ACC112 (cell line): ENCODE measurements at regions not wholly inside any gene's neighbourhood (a gene's known extent, or its start where the extent isn't known, plus 50 kb on each side); places are given as distances from the start of the nearest gene placed in this dataset.
"Not testable (repeated sequence)": the region's sequence is repeated elsewhere in the genome, so short reads cannot be mapped to it uniquely, and the experiment has no call there.

Experiments
- H2AFZ ChIP-seq: fragments of 200-600 bp; sonication (generic); one replicate; pipeline ENCODE4 v1.6.0; 2017; ENCODE audit warnings: antibody characterized with exemption, low read length; ENCODE audit not compliant: unreplicated experiment
- H3K27ac ChIP-seq: fragments of 200-600 bp; sonication (generic); 2 replicates; pipeline ENCODE4 v1.5.1; 2014; ENCODE audit warnings: low read depth, mild to moderate bottlenecking, antibody characterized with exemption, low read length, moderate library complexity
- H3K27me3 ChIP-seq: fragments of 200-600 bp; sonication (generic); 2 replicates; pipeline ENCODE4 v1.6.1; 2014; ENCODE audit warnings: mild to moderate bottlenecking, antibody characterized with exemption, low read length, moderate library complexity, mixed read lengths; ENCODE audit not compliant: insufficient read depth
- H3K36me3 ChIP-seq: fragments of 200-600 bp; sonication (generic); 2 replicates; pipeline ENCODE4 v1.6.1; 2016; ENCODE audit warnings: mild to moderate bottlenecking, antibody characterized with exemption, low read length, moderate library complexity, mixed read lengths; ENCODE audit not compliant: insufficient read depth
- H3K4me1 ChIP-seq: fragments of 200-600 bp; sonication (generic); one replicate; pipeline ENCODE4 v1.6.1; 2016; ENCODE audit warnings: low read length, mixed read lengths; ENCODE audit not compliant: insufficient read depth, unreplicated experiment, control insufficient read depth
- H3K4me3 ChIP-seq: fragments of 200-600 bp; sonication (generic); 2 replicates; pipeline ENCODE4 v1.5.1; 2014; ENCODE audit warnings: mild to moderate bottlenecking, low read depth, low read length
- H3K79me2 ChIP-seq: fragments of 200-600 bp; sonication (generic); one replicate; pipeline ENCODE4 v1.6.0; 2016; ENCODE audit warnings: low read length; ENCODE audit not compliant: control insufficient read depth, unreplicated experiment, insufficient read depth

- Histone ChIP-seq H3K4me1 (no peaks in the 10 kb centered on the region), H3K36me3 (no peaks in the 10 kb centered on the region), H3K27ac (no peak overlapping the region), H3K4me3 (no peak overlapping the region), H3K27me3 (no peaks in the 10 kb centered on the region), H3K79me2 (no peaks in the 10 kb centered on the region), H2AFZ (no peak overlapping the region)
Measured at GRCh38 chr4:167873496-167873895, 218.8 kb upstream of the ANXA10 start.

DNA sequence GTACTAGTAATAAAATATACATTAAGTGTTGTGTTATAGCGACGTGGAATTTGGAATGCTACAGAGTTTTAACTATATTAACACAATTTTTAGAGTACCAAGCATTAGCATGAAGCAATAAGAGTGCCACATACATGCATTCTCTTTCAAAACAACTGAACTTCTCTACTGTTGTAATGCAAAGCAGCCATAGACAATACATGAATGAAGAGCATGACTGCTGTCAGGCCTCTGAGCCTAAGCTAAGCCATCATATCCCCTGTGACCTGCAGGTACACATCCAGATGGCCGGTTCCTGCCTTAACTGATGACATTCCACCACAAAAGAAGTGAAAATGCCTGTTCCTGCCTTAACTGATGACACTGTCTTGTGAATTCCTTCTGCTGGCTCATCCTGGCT lies 216.2 kb upstream of the ANXA10 start:
- not testable (repeated sequence) for H3K36me3 ChIP-seq, H3K79me2 ChIP-seq, H3K4me3 ChIP-seq, H2AFZ ChIP-seq, H3K4me1 ChIP-seq, H3K27me3 ChIP-seq, H3K27ac ChIP-seq

GRCh38 chr4:167877826-167878225 lies 214.5 kb upstream of the ANXA10 start:
- not testable (repeated sequence) for H3K79me2 ChIP-seq, H3K4me3 ChIP-seq, H3K27ac ChIP-seq, H3K36me3 ChIP-seq, H3K4me1 ChIP-seq, H2AFZ ChIP-seq, H3K27me3 ChIP-seq

- H3K36me3 ChIP-seq = no peaks in the 10 kb centered on the region
- no peak overlapping the region for H3K27ac ChIP-seq
- H3K27me3 ChIP-seq = no peaks in the 10 kb centered on the region
- no peaks in the 10 kb centered on the region for H3K79me2 ChIP-seq
- H2AFZ ChIP-seq = peak overlapping the region; percentile 61
- no peak overlapping the region for H3K4me3 ChIP-seq
- peaks cover 9% of the 10 kb centered on the region for H3K4me1 ChIP-seq
Measured at GRCh38 chr4:167883266-167883665, 209.1 kb upstream of the ANXA10 start.

DNA sequence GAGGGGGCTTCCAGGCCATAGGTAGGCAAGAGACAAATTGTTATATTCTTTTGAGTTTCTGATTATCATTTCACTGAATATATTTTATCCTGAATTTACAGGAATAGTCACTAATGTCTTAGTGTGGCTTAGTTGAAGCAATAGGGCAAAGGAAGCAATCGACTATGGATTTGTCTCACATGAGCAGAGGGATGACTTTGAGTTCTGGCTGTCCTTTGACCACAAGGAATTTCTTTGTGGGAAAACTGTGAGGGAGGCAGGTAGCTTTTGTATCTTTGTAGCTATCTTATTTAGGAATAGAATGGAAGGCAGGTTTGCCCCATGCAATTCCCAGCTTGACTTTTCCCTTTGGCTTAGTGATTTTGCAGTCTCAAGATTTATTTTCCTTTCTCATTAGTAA lies 207.3 kb upstream of the ANXA10 start:
- no peaks in the 10 kb centered on the region for H3K79me2 ChIP-seq
- H3K27me3 ChIP-seq = no peaks in the 10 kb centered on the region
- no peak overlapping the region for H3K4me3 ChIP-seq
- H3K4me1 ChIP-seq = peaks cover 9% of the 10 kb centered on the region
- no peak overlapping the region for H3K27ac ChIP-seq
- H3K36me3 ChIP-seq = no peaks in the 10 kb centered on the region
- H2AFZ ChIP-seq = no peak overlapping the region

DNA sequence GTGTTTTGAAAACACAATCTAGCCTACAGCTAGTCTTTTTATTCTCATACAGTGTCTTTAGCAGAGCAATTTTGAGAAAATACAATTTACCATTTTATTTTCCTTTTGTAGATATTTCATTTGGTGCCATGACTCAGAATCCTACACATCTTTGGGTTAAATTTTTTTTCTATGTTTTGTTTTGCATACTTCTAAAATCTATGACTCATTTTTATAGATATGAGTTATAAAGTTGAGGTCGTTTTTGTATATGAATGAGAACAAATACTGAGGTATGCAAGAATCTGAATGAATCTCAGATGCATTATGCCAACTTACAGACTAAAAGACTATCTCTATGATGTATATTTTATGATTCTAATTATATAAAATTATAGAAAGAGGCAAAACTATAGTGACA lies 206.5 kb upstream of the ANXA10 start:
- H3K79me2 ChIP-seq = no peaks in the 10 kb centered on the region
- H3K27ac ChIP-seq = no peak overlapping the region
- H3K4me1 ChIP-seq = peaks cover 9% of the 10 kb centered on the region
- H2AFZ ChIP-seq = no peak overlapping the region
- no peaks in the 10 kb centered on the region for H3K27me3 ChIP-seq
- no peak overlapping the region for H3K4me3 ChIP-seq
- no peaks in the 10 kb centered on the region for H3K36me3 ChIP-seq

- H3K27me3 ChIP-seq = no peaks in the 10 kb centered on the region
- no peaks in the 10 kb centered on the region for H3K36me3 ChIP-seq
- no peak overlapping the region for H2AFZ ChIP-seq
- no peaks in the 10 kb centered on the region for H3K79me2 ChIP-seq
- no peak overlapping the region for H3K4me3 ChIP-seq
- H3K4me1 ChIP-seq = peaks cover 9% of the 10 kb centered on the region
- H3K27ac ChIP-seq = no peak overlapping the region
Measured at GRCh38 chr4:167887726-167888125, 204.6 kb upstream of the ANXA10 start.

DNA sequence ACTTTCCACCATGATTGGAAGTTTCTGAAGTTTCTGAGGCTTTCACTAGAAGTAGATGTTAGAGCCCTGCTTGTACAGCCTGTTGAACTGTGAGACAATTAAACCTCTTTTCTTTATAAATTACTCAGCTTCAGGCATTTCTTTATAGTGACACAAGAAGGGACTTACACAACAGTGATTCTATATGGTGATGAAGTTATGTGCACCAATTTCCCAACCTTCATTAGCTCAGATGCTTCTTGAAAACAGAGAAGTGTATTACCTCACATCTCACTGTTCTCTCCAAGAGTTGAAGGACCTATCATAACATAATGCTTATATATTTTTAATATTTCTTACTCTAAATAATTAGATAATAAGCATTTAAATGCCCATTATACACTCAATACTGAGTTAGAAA lies 202.1 kb upstream of the ANXA10 start:
- no peaks in the 10 kb centered on the region for H3K27me3 ChIP-seq
- H2AFZ ChIP-seq = no peak overlapping the region
- no peak overlapping the region for H3K27ac ChIP-seq
- no peak overlapping the region for H3K4me3 ChIP-seq
- H3K36me3 ChIP-seq = no peaks in the 10 kb centered on the region
- H3K79me2 ChIP-seq = no peaks in the 10 kb centered on the region
- peaks cover 7% of the 10 kb centered on the region for H3K4me1 ChIP-seq

GRCh38 chr4:167893531-167893930 lies 198.8 kb upstream of the ANXA10 start:
- H3K79me2 ChIP-seq = no peaks in the 10 kb centered on the region
- no peaks in the 10 kb centered on the region for H3K36me3 ChIP-seq
- no peak overlapping the region for H2AFZ ChIP-seq
- no peak overlapping the region for H3K4me3 ChIP-seq
- H3K4me1 ChIP-seq = no peaks in the 10 kb centered on the region
- no peaks in the 10 kb centered on the region for H3K27me3 ChIP-seq
- H3K27ac ChIP-seq = no peak overlapping the region

- H3K79me2 ChIP-seq, H3K4me3 ChIP-seq, H2AFZ ChIP-seq, H3K36me3 ChIP-seq, H3K27ac ChIP-seq, H3K27me3 ChIP-seq, H3K4me1 ChIP-seq: not testable (repeated sequence)
Measured at GRCh38 chr4:167896260-167896659, 196.1 kb upstream of the ANXA10 start.

DNA sequence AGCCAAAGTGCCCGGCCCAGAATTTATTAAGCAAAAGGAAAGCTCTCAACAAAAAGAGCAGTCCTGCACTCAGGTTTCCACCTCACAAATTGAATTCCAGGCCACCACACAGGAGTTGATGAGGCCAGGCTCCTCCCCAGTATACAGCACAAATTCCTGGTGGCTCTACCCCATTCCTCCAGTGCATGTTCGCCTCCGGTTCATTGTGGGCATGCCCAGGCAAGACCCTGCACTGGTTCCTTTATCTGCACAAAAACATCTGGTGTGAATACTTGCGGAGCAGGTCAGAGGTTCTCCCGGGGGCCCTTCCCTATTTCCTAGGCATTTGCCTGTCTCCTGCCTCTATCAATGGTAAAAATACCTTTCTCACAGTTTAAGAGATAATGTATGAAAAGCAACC lies 195.2 kb upstream of the ANXA10 start:
- no peak overlapping the region for H3K27ac ChIP-seq
- no peak overlapping the region for H3K4me3 ChIP-seq
- peak overlapping the region; percentile 30 for H2AFZ ChIP-seq

More for the DNA sequence above, 195.2 kb upstream of the ANXA10 start:
- no peaks in the 10 kb centered on the region for H3K36me3 ChIP-seq
- H3K79me2 ChIP-seq = no peaks in the 10 kb centered on the region
- no peaks in the 10 kb centered on the region for H3K27me3 ChIP-seq
- H3K4me1 ChIP-seq = peaks cover 4% of the 10 kb centered on the region
